Activated CD4-positive, alpha-beta T cell treated with anti-CD3 and anti-CD28 coated beads, Interleukin-2, Interleukin-4, amounts not matched to agents 100 ng/mL and 50 ng/mL, durations not matched to agents 16 hours and 8 hours (primary cell): ENCODE measurements at regions not wholly inside any gene's neighbourhood (a gene's known extent, or its start where the extent isn't known, plus 50 kb on each side); places are given as distances from the start of the nearest gene placed in this dataset.

Experiments used
- DNase-seq: peaks from one replicate; pipeline ENCODE4 v3.0.0-alpha.2; 2020; ENCODE audit warnings: low spot score

DNA sequence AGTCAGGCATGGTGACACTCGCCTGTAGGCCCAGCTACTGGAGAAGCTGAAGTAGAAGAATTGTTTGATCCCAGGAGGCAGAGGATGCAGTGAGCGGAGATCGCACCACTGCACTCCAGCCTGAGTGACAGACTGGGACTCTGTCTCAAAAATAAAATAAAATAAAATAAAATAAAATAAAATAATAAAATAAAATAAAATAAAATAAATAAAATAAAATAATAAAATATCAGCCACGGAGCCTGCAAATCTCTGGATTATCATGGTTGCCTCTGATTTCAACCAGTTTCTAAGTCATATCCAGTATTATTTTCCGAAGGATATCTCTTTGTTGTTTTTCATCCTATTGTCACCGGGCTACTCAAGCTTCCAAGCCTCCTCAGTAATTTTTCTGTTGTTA is 51.7 kb upstream of the FZD8 start:
- no peak for DNase-seq
